Stimulated activated CD4-positive, alpha-beta T cell treated with anti-CD3 and anti-CD28 coated beads, Interleukin-12 subunit alpha, Interleukin-12 subunit beta, amount 100 ng/mL, for 4 hours (primary cell): ENCODE measurements at regions not wholly inside any gene's neighbourhood (a gene's known extent, or its start where the extent isn't known, plus 50 kb on each side); places are given as distances from the start of the nearest gene placed in this dataset.

Source experiments
- DNase-seq: peaks from one replicate; pipeline ENCODE4 v3.0.0-alpha.2; 2020

- DNase-seq = no peak
These were observed 67.3 kb upstream of the TEX51 start for GRCh38 chr2:126831234-126832005.

GRCh38 chr2:126832014-126832413 is 66.7 kb upstream of the TEX51 start:
- DNase-seq = no peak

GRCh38 chr2:126832757-126833156 is 65.9 kb upstream of the TEX51 start:
- DNase-seq = no peak

- no peak for DNase-seq
These were observed 64.6 kb upstream of the TEX51 start for GRCh38 chr2:126834006-126834659.

GRCh38 chr2:126835261-126835660 is 63.4 kb upstream of the TEX51 start:
- DNase-seq = no peak

GRCh38 chr2:126835831-126836230 is 62.9 kb upstream of the TEX51 start:
- no peak for DNase-seq

- no peak for DNase-seq
These were observed 61.7 kb upstream of the TEX51 start for GRCh38 chr2:126836761-126837679.

- no peak for DNase-seq
These were observed 60.5 kb upstream of the TEX51 start for GRCh38 chr2:126837966-126838715.

GRCh38 chr2:126838716-126838985 is 60.0 kb upstream of the TEX51 start:
- DNase-seq = no peak

GRCh38 chr2:126839796-126840195 is 58.9 kb upstream of the TEX51 start:
- DNase-seq = no peak

- DNase-seq = no peak
These were observed 55.6 kb upstream of the TEX51 start for GRCh38 chr2:126843081-126843480.

- no peak for DNase-seq
These were observed 52.4 kb upstream of the TEX51 start for GRCh38 chr2:126846241-126846640.
